Fibroblast of pulmonary artery (primary cell): ENCODE measurements at regions not wholly inside any gene's neighbourhood (a gene's known extent, or its start where the extent isn't known, plus 50 kb on each side); places are given as distances from the start of the nearest gene placed in this dataset.

Experiments
- DNase-seq: peaks from one replicate; pipeline ENCODE4 v3.0.0-alpha.2; 2010; ENCODE audit warnings: low read depth
- H3K4me3 ChIP-seq: replicated peaks from 2 replicates; pipeline ENCODE4 v1.5.1; 2011; ENCODE audit warnings: low read depth, mild to moderate bottlenecking, control low read depth, low read length, moderate library complexity
- TF ChIP-seq, protein P1 (sequence below): IDR thresholded peaks from 2 replicates; pipeline ENCODE4 v1.5.1; 2011; ENCODE audit warnings: mild to moderate bottlenecking, control low read depth, low read length, inconsistent platforms; ENCODE audit errors: missing control alignments

DNA sequence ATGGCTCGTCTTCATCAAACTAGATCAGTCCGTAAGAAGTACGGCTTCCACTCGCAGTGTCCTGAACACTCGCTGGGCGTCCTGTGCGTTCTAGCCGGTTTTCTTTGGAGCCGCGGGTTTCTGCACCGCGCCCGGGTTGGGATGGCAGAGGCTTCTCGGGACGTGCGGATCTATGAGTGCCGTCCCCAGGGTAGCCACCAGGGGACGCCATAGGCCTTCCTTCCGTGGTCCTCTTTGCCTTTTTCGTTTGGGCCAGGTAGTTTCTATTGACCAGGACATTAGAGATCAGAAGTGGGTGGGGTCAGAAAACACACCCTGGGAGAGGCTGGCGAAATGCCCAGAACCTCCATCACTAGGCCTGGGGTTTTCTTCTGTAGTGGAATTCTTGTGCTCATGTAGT is 273.8 kb downstream of the FAM72C start:
- TF ChIP-seq, protein P1, sequence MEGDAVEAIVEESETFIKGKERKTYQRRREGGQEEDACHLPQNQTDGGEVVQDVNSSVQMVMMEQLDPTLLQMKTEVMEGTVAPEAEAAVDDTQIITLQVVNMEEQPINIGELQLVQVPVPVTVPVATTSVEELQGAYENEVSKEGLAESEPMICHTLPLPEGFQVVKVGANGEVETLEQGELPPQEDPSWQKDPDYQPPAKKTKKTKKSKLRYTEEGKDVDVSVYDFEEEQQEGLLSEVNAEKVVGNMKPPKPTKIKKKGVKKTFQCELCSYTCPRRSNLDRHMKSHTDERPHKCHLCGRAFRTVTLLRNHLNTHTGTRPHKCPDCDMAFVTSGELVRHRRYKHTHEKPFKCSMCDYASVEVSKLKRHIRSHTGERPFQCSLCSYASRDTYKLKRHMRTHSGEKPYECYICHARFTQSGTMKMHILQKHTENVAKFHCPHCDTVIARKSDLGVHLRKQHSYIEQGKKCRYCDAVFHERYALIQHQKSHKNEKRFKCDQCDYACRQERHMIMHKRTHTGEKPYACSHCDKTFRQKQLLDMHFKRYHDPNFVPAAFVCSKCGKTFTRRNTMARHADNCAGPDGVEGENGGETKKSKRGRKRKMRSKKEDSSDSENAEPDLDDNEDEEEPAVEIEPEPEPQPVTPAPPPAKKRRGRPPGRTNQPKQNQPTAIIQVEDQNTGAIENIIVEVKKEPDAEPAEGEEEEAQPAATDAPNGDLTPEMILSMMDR, result peak; percentile 63

DNA sequence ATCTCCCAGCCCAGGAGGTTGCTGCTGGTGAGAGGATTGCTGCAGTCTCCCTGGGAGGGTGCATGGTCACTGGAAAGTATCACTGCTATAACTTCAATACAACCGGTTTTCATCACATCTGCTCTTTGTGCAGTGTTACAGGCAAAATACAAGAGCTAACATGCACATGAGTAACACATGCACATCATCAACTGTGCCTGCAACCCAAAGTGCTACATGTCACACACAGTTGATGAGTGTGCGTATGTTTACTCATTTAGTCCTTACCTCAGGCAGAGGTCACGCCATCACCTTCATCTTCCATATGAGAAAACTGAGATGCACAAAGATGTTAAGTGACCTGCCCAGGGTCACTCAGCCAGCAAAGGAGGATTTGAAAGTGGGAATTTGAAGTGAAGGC is 277.7 kb downstream of the FAM72C start:
- no peak overlapping the region for H3K4me3 ChIP-seq
- TF ChIP-seq, protein P1, result no peak
- DNase-seq, result no peak

More for the DNA sequence above, 273.8 kb downstream of the FAM72C start:
- no peak overlapping the region for H3K4me3 ChIP-seq
- peak; percentile 38 for DNase-seq

DNA sequence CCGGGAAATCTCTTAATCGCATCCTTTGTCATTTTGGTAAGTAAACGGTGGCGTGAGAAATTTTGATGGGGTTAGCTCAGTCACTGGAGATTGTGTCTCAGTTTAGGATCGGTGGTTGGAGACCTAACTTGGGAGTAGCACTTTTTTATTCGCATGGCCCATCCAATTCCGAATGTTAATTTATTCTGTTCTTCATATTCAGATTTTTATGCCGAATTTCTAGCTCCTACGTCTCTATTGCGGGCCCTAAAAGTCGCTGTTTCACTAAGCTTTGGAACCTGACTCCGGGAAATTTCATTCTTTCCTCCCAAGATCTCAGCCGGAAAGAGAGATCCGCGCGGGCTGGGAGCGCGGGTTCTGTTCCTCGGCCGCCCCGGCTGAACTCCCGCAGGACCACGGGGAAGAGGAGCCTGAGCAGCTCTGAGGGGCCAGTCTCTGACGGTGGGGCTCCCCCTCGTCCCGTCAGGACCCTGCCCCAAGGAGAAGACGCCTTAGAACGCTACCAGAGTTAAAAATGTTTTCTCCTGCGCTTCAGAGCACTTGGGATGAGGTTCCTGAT is 279.7 kb downstream of the FAM72C start:
- DNase-seq, result no peak
- no peak overlapping the region for H3K4me3 ChIP-seq
- TF ChIP-seq, protein P1, result no peak

DNA sequence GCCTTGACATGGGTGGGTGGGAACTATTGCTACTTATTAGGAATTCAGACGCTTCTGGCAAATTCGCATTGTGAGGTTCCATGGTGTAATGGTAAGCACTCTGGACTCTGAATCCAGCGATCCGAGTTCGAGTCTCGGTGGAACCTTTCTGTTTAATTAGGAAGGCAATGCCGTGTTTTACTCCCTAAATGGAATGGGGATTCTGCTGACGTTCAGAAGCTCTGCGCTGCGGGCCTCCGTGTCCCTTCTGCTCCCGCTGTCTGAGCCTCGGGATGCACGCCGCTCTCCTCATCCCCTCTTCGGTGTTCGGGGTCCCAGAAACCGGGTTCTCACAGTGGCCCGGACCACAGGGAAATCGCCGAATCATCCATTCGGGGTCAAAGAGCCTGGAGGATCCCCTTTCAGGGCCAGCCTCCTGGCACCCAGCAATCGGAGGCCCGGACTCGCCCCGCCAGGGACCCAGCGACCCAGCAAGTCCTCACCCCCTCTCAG is 280.3 kb downstream of the FAM72C start:
- no peak for DNase-seq
- no peak overlapping the region for H3K4me3 ChIP-seq
- TF ChIP-seq, protein P1, result no peak

DNA sequence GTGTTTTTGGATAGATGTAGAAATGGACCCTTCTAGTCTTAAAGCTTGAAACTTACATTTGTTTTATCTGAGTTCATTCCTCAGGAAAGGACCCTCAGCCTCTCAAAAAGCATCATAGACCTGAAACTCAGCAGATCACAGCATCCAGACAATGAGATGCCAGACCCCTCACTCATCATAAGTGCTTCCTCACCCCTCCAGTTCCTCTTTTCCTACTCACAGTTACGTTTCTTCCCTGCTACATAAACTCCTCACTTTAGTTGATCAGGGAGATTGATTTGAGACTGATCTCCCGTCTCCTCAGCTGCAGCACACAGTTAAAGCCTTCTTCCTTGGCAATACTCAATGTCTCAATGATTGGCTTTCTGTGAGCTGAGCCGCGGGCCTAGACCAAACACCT is 282.0 kb downstream of the FAM72C start:
- H3K4me3 ChIP-seq, result no peak overlapping the region
- TF ChIP-seq, protein P1, result no peak
- DNase-seq, result no peak

DNA sequence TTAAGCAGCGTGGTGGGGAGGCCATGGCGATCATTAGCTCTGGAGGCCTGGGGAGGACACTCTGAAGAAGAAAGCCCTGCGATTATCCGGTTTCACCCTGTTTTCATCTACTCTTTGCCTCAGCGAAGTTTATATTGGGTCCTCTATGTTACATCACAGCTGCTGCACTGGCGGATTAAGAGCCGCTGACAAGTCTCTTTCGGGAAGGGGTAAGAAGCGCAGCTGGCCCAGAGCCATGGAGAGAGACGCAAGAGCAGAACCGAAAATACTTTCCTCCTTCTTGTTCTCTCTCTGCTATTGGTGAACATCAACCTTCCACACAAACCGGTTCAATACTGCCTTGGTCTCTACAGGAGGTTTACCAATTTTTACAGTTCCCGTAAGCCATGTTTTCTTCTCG is 291.5 kb downstream of the FAM72C start:
- H3K4me3 ChIP-seq, result no peak overlapping the region
- TF ChIP-seq, protein P1, result no peak

DNA sequence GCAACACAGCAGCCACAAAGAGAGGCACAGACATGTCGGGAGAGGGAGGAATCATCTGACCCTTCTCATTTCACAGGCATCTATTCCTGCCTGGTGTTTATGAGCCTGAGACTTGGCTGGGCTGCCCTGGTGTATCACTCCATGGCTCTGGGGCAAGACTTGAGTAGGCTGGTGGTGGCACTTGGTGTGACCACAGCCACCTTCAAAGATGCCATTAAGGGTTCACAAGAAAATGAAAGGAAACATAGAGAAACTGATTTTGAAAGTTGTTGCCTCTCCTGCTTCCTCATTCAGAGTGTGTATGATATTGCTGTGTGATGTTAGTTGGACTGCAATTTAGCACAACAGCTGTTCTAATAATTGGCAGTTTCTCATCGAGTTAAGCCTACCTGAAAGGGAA is 298.8 kb downstream of the FAM72C start:
- DNase-seq, result no peak
- TF ChIP-seq, protein P1, result no peak
- no peak overlapping the region for H3K4me3 ChIP-seq

More for the DNA sequence above, 291.5 kb downstream of the FAM72C start:
- no peak for DNase-seq
